ENCODE measurements at regions not wholly inside any gene's neighbourhood (a gene's known extent, or its start where the extent isn't known, plus 50 kb on each side); places are given as distances from the start of the nearest gene placed in this dataset.

- no peaks in the 10 kb centered on the region for H3K9me3 Mint-ChIP-seq
- H3K27me3 Mint-ChIP-seq (ENCODE audit: low read depth): no peaks in the 10 kb centered on the region; the same call in 1 of the 2 replicates
- TF ChIP-seq, protein P1, sequence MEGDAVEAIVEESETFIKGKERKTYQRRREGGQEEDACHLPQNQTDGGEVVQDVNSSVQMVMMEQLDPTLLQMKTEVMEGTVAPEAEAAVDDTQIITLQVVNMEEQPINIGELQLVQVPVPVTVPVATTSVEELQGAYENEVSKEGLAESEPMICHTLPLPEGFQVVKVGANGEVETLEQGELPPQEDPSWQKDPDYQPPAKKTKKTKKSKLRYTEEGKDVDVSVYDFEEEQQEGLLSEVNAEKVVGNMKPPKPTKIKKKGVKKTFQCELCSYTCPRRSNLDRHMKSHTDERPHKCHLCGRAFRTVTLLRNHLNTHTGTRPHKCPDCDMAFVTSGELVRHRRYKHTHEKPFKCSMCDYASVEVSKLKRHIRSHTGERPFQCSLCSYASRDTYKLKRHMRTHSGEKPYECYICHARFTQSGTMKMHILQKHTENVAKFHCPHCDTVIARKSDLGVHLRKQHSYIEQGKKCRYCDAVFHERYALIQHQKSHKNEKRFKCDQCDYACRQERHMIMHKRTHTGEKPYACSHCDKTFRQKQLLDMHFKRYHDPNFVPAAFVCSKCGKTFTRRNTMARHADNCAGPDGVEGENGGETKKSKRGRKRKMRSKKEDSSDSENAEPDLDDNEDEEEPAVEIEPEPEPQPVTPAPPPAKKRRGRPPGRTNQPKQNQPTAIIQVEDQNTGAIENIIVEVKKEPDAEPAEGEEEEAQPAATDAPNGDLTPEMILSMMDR (conservative IDR thresholded peaks at IDR 0.05): no peak
- Histone ChIP-seq H3K9me3 (ENCODE audit: control insufficient read depth, low read depth, low read length) (no peaks in the 10 kb centered on the region), H3K4ac (ENCODE audit: low read depth, low read length) (no peak overlapping the region), H3K27me3 (ENCODE audit: insufficient read depth, low read length) (no peaks in the 10 kb centered on the region), H3K4me2 (ENCODE audit: insufficient read depth, insufficient read length, low read length) (no peak overlapping the region), H4K8ac (replicated peaks; ENCODE audit: insufficient read length, low read depth, low read length) (no peak overlapping the region), H3K27ac (ENCODE audit: insufficient read length, low read depth, low read length) (no peak overlapping the region), H3K9ac (ENCODE audit: extremely low read depth, insufficient read length, low read length) (no peak overlapping the region), H2BK12ac (ENCODE audit: insufficient read length, low read depth, low read length) (no peak overlapping the region), H2AFZ (ENCODE audit: low read length) (no peak overlapping the region), H3K23ac (ENCODE audit: insufficient read length, low read depth, low read length) (no peak overlapping the region), H4K91ac (ENCODE audit: insufficient read length, low read depth, low read length) (no peak overlapping the region), H3K4me1 (ENCODE audit: insufficient read depth, low read length) (no peaks in the 10 kb centered on the region), H4K20me1 (ENCODE audit: control insufficient read depth, insufficient read depth, insufficient read length) (no peaks in the 10 kb centered on the region), H2BK20ac (ENCODE audit: low read depth, low read length, poor library complexity, severe bottlenecking) (no peak overlapping the region), H4K5ac (ENCODE audit: insufficient read length, low read depth, low read length) (no peak overlapping the region), H2AK5ac (ENCODE audit: insufficient read length, low read length) (no peak overlapping the region), H2BK5ac (ENCODE audit: insufficient read length, low read length) (no peak overlapping the region), H3K56ac (ENCODE audit: insufficient read length, low read depth, low read length) (no peak overlapping the region), H3K14ac (ENCODE audit: insufficient read depth, low read length) (no peak overlapping the region), H3K23me2 (ENCODE audit: insufficient read length, low read depth, low read length, poor library complexity, severe bottlenecking) (no peaks in the 10 kb centered on the region), H2BK15ac (ENCODE audit: low read depth, low read length) (no peak overlapping the region), H2BK120ac (ENCODE audit: low read depth, low read length, poor library complexity, severe bottlenecking) (no peak overlapping the region), H3K79me2 (ENCODE audit: insufficient read depth, low read length) (no peaks in the 10 kb centered on the region), H3K18ac (ENCODE audit: insufficient read length, low read depth, low read length) (no peak overlapping the region), H3K79me1 (ENCODE audit: insufficient read depth, low read depth, low read length, poor library complexity, severe bottlenecking) (no peaks in the 10 kb centered on the region), H3T11ph (ENCODE audit: low read length) (no peak overlapping the region)
- WGBS (ENCODE audit: extremely low coverage, insufficient read length, low lambda C conversion rate): no CpG with 5 or more reads among the region's 2 CpGs
- 0 out of 4 replicates have a peak, but pooled peaks cover 0 to 3% of the 10 kb centered on the region in 2 experiments for H3K4me1 Mint-ChIP-seq
- H3K27ac Mint-ChIP-seq: no peak overlapping the region
- H3K4me3 Mint-ChIP-seq: no peak overlapping the region
- DNase-seq: no peak
- no peaks in the 10 kb centered on the region for H3K36me3 Mint-ChIP-seq (ENCODE audit: insufficient read depth in 1 of 3, low read depth in 3 of 3)
These were observed 61.6 kb upstream of the REG3G start for GRCh38 chr2:78963881-78964280.

Data from H9 (cell line).